Muscle of leg (tissue), 3 donors: ENCODE measurements at regions not wholly inside any gene's neighbourhood (a gene's known extent, or its start where the extent isn't known, plus 50 kb on each side); places are given as distances from the start of the nearest gene placed in this dataset.

ENCODE experiments used
- DNase-seq: peaks from one replicate; pipeline ENCODE4 v3.0.0; 2013
- H3K27ac ChIP-seq: one replicate; pipeline ENCODE4 v1.5.1; 2013; ENCODE audit warnings: mild to moderate bottlenecking, low read length, control low read depth
- H3K27me3 ChIP-seq: one replicate; pipeline ENCODE4 v1.6.1; 2013; ENCODE audit warnings: low read length; ENCODE audit not compliant: control insufficient read depth, insufficient read depth
- H3K36me3 ChIP-seq: one replicate; pipeline ENCODE4 v1.6.1; 2013; ENCODE audit warnings: low read length; ENCODE audit not compliant: control insufficient read depth, insufficient read depth
- H3K4me1 ChIP-seq: one replicate; pipeline ENCODE4 v1.6.1; 2013; ENCODE audit warnings: low read length; ENCODE audit not compliant: control insufficient read depth, insufficient read depth
- H3K4me3 ChIP-seq: one replicate; pipeline ENCODE4 v1.5.1; 2013; ENCODE audit warnings: low read length, control low read depth
- H3K9me3 ChIP-seq: replicated peaks from 2 replicates; pipeline ENCODE4 v1.6.1; 2013; ENCODE audit warnings: low read depth, low read length; ENCODE audit not compliant: control insufficient read depth
- WGBS: methylation state at CpG from one replicate; pipeline ENCODE4 v1.1.5; 2013; ENCODE audit warnings: missing lambda C conversion rate; ENCODE audit not compliant: insufficient coverage; 5-methylcytosine and 5-hydroxymethylcytosine counted together

DNA sequence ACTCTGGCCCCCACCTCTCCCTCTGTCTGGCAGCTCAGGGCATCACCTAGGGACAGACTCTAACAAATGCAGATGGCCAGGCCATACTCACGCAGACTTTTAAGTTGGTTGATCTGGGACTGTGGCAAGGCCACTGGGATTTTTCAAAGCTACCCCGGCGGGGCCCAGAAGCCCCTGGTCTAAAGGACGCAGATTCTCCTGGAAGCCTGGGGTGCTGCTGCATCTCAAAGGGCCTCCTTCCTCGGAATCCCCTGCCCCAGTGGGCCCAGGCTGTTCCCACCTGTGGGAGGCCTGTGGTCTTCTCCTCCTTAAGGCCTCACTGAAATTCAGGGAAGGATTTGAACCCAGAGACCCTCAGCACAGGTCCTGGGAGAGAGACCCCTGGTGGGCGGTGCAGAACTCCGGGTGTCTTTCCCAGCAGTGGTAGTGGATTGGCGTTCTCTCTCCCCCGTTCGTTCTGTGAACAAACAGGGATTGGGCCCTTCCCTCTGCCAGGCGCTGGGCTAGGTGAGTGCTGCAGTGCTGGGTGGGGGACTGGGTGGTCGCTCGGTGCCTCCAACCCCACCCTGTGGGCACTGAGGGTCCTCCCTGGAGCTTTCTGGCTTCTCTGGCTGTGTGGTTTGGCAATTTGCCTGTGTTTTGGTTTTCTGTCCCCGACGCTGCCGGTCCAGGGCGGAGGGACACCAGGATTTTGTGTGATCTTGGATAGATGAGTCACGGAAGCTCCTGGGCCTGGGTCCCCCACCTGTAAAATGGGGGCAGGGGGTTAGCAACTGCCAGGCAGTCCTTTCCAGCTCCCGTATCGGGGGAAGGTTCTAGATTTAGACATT is 160.5 kb upstream of the GSE1 start:
- no peak for DNase-seq
- no peak overlapping the region for H3K4me3 ChIP-seq
- no peaks in the 10 kb centered on the region for H3K36me3 ChIP-seq
- H3K9me3 ChIP-seq, result no peaks in the 10 kb centered on the region
- WGBS, result 65% methylated on average over 11 of the region's 20 CpGs
- no peak overlapping the region for H3K27ac ChIP-seq
- no peaks in the 10 kb centered on the region for H3K27me3 ChIP-seq
- peaks cover 54% of the 10 kb centered on the region for H3K4me1 ChIP-seq

DNA sequence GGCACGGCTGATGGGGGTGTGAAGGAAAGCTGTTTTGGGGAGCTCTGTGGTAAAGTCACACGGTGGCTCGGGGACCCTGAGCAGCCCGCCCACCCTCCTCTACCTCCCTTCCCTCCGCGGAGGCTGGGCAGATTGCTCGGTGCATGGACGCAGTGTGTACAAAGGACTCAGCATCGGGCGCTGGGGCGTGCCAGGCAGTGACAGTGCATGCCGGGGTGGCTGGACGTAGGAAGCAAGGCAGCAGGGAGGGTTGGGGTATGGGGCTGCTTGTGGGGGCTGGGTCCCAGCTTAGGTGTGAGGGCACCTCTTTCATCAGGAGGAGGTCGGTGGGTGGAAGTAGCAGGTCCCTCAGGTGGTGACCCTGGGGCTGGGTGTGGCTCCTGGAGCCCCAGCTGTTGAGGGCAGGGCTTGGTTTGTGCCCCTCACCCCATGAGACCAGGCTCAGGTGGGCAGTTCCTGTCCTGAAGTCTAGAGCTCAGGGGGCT is 159.9 kb upstream of the GSE1 start:
- no peak overlapping the region for H3K27ac ChIP-seq
- no peaks in the 10 kb centered on the region for H3K27me3 ChIP-seq
- H3K36me3 ChIP-seq, result no peaks in the 10 kb centered on the region
- no peak for DNase-seq
- no peak overlapping the region for H3K4me3 ChIP-seq
- no peaks in the 10 kb centered on the region for H3K9me3 ChIP-seq
- H3K4me1 ChIP-seq, result peaks cover 47% of the 10 kb centered on the region
- WGBS, result 91% methylated on average over 8 of the region's 14 CpGs

DNA sequence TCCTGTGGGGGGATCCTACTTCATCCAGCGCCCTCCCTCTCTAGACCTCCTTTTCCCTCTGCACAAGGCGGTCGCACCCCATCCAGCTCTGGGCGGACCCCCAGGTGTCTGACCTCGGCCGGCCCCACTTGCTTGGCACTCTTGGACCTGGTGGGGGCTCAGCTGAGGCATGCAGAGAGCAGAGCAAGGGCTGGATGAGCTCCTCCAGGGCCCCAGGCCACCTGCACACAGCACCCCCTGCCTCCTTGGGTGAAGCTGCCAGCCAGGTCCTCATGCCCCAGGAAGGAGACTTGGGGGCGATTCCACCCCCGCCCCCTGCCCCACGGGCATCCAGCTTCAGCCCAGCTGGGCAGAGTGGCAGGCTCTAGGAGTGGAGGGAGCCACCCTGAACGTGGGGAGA is 159.4 kb upstream of the GSE1 start:
- DNase-seq, result no peak
- Histone ChIP-seq H3K27ac (no peak overlapping the region), H3K36me3 (no peaks in the 10 kb centered on the region), H3K27me3 (no peaks in the 10 kb centered on the region), H3K9me3 (no peaks in the 10 kb centered on the region), H3K4me1 (peaks cover 43% of the 10 kb centered on the region), H3K4me3 (no peak overlapping the region)
- 93% methylated on average over 8 of the region's 10 CpGs for WGBS

DNA sequence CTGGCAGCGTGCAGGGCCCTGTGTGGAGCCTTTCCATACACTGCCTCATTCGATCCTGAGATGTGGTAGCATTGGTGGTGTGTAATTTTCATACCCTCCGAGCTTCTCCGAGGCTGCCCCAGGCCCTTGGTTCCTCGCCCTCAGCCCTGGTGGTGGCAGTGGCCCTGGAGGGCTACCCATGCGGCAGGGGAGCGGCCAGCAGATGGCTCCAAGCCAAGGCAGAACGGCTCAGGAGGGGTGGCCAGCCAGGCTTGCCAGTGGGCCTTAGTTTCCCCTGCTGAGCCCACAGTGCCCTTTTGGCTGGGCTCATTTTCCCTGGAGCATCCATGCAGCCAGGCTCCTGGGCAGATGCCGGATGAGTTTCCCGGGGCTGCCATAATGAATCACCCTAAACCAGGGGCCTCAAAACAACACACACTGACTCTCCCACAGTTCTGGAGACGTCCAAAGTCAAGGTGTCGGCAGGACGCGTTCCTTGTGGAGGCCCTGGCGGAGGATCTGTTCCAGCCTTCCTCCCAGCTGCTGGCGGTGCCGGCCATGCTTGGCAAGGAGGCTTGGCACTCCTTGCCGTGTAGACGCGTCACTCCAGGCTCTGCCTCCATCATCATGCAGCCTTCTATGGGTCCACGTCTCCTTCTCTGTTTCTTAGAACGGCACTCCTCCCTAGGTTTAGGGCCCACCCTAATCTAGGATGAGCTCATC is 158.8 kb upstream of the GSE1 start:
- no peaks in the 10 kb centered on the region for H3K27me3 ChIP-seq
- no peaks in the 10 kb centered on the region for H3K9me3 ChIP-seq
- H3K4me3 ChIP-seq, result no peak overlapping the region
- DNase-seq, result no peak
- peaks cover 36% of the 10 kb centered on the region for H3K4me1 ChIP-seq
- H3K27ac ChIP-seq, result no peak overlapping the region
- no peaks in the 10 kb centered on the region for H3K36me3 ChIP-seq
- 77% methylated on average over 16 of the region's 22 CpGs for WGBS

DNA sequence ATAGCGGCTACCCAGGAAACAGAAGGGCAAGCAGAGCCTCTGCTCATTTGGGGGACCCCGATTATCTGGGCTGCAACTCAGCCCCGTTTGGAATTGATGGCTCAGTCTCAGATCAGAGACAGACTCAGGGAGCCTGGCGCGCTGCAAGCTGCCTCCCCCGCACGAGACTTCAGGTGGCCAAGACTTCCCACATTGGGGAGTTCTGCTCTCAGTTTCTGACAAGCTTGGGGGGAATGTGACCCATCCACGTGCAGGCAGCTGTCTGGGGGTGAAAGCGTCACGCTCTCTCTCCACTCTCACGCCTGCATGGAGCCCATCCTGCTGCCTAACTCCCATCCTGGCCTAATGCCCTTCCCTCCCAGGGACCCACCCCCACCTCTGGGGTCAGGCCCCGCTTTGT is 157.6 kb upstream of the GSE1 start:
- no peaks in the 10 kb centered on the region for H3K36me3 ChIP-seq
- H3K4me1 ChIP-seq, result peaks cover 38% of the 10 kb centered on the region
- DNase-seq, result no peak
- no peaks in the 10 kb centered on the region for H3K9me3 ChIP-seq
- no peaks in the 10 kb centered on the region for H3K27me3 ChIP-seq
- no peak overlapping the region for H3K27ac ChIP-seq
- WGBS, result 48% methylated on average over 9 of the region's 12 CpGs
- H3K4me3 ChIP-seq, result no peak overlapping the region

DNA sequence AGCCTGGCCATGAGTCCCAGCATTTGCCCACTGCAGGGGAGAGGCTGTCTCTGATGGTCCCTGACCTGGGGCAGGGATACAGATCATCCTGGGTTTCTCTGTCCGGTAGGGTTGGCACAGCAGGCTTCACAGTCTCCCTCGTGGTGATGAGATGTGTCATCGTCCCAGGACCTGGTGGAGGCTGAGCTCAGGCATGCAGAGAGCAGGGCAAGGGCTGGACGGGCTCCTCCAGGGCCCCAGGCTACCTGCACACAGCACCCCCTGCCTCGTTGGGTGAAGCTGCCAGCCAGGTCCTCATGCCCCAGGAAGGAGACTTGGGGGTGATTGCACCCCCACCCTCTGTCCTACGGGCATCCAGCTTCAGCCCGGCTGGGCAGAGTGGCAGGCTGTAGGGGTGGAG is 155.8 kb upstream of the GSE1 start:
- no peak for DNase-seq
- peaks cover 48% of the 10 kb centered on the region for H3K4me1 ChIP-seq

DNA sequence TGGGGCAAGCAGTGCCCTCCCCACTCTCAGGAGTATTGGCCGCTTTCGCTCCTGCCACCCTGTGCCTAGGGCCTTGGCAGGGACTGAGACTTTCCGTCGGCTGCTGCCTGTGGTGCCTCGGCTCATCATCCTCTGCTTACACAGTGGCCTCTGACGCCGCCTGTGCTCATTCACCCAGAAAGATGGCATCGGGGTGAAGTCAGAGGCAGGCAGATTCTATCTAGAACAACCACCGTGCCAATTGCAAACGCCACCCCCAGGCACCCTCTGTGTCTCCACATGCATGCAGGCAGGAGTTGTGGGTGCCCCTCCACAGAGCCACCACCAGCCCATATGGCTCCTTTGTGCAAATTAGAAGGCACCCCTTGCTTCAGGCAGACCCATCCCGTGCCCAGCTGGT is 154.2 kb upstream of the GSE1 start:
- 94% methylated on average over 9 of the region's 11 CpGs for WGBS
- H3K4me3 ChIP-seq, result no peak overlapping the region
- DNase-seq, result no peak
- no peaks in the 10 kb centered on the region for H3K9me3 ChIP-seq
- H3K27ac ChIP-seq, result no peak overlapping the region
- H3K27me3 ChIP-seq, result peaks cover 14% of the 10 kb centered on the region
- peaks cover 49% of the 10 kb centered on the region for H3K4me1 ChIP-seq
- no peaks in the 10 kb centered on the region for H3K36me3 ChIP-seq

More for the DNA sequence above, 155.8 kb upstream of the GSE1 start:
- no peak overlapping the region for H3K4me3 ChIP-seq
- no peak overlapping the region for H3K27ac ChIP-seq
- peaks cover 3% of the 10 kb centered on the region for H3K27me3 ChIP-seq
- no peaks in the 10 kb centered on the region for H3K9me3 ChIP-seq
- H3K36me3 ChIP-seq, result no peaks in the 10 kb centered on the region
- 84% methylated on average over 3 of the region's 7 CpGs for WGBS

DNA sequence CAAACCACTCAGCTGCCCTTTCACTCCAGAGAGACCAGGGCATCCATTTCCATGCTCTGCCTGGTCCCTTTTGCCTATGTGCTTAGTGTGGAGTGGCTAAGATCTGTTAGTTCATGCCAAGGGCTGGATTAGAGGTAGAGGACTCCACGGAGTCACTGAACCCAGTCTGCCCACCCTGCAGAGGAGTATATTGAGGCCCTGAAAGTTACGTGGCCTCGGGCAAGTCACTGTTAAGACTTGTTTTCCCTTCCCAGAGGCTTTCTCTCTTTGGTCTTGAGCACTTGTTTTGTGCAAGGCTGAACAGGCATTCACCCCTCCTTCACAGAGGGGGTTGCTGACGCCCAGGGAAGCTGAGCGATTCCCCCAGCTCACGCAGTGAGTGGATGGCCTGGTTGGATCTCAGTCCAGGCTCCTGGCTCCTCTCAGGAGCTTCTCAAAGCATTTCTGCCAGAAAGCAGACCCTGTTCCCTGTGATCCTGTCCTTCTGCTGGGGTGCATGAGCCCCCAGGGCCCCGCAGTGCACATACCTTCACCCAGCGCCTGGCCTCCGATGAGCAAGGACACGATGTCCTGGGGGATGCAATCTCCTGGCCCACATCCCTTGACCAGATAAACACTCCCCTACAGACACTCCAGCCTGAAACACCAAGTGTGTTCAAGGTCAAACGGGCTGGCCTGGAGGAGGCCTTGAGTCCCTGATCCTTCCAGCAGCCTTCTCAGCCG is 153.4 kb upstream of the GSE1 start:
- Histone ChIP-seq H3K9me3 (no peaks in the 10 kb centered on the region), H3K36me3 (no peaks in the 10 kb centered on the region), H3K27ac (peak overlapping the region; percentile 13), H3K27me3 (peaks cover 21% of the 10 kb centered on the region), H3K4me1 (peaks cover 50% of the 10 kb centered on the region), H3K4me3 (no peak overlapping the region)
- DNase-seq, result no peak
- 62% methylated on average over 11 of the region's 12 CpGs for WGBS

DNA sequence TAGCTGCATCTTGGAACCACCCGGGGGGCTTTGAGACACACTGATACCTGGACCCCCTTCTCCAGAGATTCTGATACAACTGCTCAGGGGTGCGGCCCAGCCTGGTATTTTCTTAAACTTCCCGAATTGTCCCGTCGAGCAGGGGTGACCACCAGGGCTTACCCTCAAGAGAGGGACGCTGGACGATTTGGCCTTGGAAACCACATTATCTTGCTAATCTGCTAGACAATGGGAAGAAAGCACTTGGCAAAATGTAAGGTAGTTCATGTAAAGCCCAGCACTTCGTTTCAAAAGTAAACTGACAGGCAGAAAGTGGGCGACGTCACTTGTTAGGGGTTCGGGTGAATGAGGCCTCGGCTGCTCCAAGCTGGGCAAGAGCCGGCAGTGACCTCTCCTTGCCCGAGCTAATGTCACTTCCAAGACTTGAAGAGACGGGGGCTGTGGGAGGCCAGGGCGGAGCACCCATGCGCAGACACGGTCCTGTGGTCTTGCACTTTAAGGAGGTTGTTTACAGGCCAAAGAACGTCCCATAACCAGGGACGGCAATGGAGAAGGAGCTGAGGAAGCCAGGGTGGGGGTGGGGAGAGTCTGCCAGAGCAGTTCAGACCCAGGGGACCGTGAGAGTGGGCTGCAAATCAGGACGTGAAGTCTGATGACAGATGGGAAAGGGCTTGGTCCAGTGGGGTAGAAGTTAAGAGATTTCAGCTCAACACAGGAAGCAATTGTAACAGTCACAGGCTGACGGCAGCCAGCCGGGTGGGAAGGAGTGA is 152.7 kb upstream of the GSE1 start:
- H3K9me3 ChIP-seq, result no peaks in the 10 kb centered on the region
- no peak overlapping the region for H3K4me3 ChIP-seq
- H3K27ac ChIP-seq, result peak overlapping the region; percentile 13
- H3K4me1 ChIP-seq, result peaks cover 56% of the 10 kb centered on the region
- no peaks in the 10 kb centered on the region for H3K36me3 ChIP-seq
- peaks cover 25% of the 10 kb centered on the region for H3K27me3 ChIP-seq
- whole genome bisulfite sequencing, result 52% methylated on average over 20 of the region's 24 CpGs
- DNase-seq, result peak; percentile 62
